OCI-M1 (cell line): ENCODE measurements at regions not wholly inside any gene's neighbourhood (a gene's known extent, or its start where the extent isn't known, plus 50 kb on each side); places are given as distances from the start of the nearest gene placed in this dataset.

Source experiments
- DNase-seq: peaks from one replicate; lab custom pipeline; 2025; lab: John Stamatoyannopoulos, UW

DNA sequence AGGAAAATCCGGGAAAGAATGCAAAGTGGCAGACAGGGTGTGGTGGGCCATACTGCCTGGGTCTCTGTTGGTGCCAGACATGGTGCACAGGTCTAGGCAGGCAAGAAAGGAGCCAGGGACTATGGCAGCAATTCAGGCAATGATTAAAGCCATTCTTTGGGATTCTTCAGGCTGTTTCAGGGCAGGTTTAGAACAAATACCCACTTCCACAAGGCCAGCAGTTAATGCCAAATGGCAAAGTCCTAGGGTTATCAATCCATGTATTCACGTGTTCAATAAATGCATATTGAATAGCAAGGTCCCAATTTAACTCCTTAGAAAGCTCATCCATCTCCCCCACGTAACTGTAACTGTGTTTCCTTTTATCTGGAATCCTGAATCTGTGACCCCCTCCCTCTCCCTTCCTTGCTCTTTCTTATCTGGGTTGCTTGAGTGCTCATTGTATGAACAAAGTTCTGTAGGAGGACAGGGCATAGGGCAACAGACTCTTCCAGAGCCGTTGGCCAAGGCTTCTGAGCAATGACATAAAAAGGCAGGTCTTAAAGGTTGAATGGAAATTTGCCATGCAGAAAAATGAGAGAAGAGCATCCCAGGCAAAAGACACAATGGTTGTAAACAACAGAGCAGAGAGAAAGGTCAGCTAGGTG is 146.8 kb upstream of the KLHL29 start:
- no peak for DNase-seq

DNA sequence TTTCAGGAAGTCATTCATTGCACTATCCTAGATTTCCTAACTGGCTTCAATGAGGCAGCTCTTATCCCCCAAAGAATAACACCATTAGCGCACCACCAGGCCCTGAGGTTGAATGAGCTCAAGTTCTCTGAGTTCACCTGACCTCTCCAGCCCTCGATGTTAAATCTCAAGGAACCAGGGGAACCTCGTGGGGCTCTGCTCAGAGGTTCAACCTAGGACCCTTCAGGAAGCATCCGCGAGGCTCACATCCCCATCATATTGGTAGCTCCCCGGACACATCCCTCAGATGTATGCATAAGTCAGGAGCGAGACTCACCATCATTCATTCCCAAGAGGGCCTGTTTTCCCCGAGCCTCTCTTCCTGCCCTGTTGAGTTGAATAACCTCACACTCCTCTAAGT is 145.6 kb upstream of the KLHL29 start:
- DNase-seq, result no peak

- no peak for DNase-seq
Observed at GRCh38 chr2:23241121-23241520, 143.9 kb upstream of the KLHL29 start.

DNA sequence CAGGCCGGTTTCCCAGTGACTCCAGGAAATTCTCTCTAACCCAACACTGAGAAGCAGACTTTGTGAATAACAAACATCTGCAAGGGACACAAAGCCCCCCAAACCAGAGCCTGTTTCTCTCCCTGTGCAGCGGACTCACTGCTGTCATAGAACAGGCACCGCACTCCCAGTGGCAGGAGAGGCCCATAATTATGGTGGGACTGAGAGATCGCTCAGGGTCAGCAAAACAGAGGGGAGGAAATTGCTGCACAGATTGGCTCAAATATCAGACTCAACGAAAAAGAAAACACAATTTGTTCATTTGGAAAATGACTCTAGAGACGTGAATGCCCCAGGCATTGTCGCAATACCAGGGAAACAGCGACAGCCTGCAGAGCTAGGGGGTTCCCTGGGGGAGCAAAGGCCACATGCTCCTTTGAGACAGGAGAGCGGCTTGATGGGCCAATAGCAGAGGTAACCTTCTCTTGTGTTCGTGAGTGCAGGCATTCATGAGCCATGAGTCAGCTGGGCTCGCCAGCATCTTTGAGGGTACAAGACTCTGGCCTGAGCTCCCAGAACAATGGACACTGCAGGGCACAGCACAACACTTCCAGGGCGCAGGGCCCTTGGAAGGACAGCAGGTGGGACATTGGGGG is 143.3 kb upstream of the KLHL29 start:
- DNase-seq, result no peak

GRCh38 chr2:23243073-23243659 is 141.8 kb upstream of the KLHL29 start:
- DNase-seq, result no peak

DNA sequence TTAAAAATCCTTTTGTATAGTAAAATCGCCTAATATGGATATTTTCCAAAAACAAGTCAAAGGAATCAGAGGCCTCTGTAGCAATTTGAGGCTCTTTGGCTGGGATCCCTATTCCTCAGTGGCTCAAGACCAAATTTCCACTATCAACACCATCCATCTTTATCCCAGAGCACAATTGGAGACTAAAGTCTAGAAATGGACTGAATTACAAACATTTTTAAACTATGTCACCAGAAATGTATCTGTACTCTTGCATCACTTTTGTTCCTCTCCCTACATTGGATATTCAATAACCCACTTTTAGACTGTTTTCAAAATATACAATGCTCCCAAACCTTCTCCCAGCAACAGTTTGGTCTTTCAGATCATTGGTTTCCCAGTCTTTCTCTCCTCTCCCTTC is 140.4 kb upstream of the KLHL29 start:
- DNase-seq, result no peak

GRCh38 chr2:23246992-23247683 is 137.8 kb upstream of the KLHL29 start:
- DNase-seq, result no peak

- DNase-seq, result no peak
Observed at GRCh38 chr2:23248667-23249066, 136.3 kb upstream of the KLHL29 start.

- DNase-seq, result no peak
Observed at GRCh38 chr2:23249348-23249747, 135.6 kb upstream of the KLHL29 start.

DNA sequence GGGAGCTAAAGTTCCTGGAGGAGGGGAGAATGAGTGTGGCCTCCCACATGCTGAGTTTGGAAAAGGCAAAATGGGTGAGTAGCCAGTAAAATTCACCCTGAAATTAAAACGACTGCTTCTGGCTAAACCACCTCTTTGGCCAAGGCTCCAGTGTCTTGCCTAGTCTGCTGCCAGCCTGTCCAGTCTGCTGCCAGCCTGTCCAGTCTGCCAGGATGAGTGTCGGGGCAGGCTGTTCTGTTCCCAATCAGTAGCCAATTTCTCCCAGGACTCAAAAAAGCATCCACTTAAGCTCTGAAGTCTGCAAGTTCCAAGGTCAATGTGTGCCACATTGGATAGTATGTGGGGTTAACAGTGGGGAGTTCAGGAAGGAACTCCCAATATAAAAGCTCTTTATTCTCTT is 134.6 kb upstream of the KLHL29 start:
- DNase-seq, result no peak

DNA sequence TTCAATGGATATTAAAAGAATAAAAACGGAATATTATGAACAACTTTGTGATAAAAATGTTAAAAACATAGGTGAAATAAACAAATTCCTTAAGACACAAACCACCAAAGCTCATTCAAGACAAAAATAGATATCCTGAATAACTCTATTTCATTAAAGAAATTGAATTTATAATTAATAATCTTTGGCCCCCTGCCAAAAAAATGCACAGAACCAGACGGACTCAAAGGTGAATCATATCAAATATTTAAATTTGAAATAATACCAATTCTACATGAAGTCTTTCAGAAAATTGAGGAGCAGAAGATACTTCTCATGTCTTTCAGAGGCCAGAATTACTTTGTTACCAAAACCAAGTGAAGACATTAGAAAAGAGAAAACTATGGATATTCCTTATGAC is 128.3 kb upstream of the KLHL29 start:
- DNase-seq, result no peak

DNA sequence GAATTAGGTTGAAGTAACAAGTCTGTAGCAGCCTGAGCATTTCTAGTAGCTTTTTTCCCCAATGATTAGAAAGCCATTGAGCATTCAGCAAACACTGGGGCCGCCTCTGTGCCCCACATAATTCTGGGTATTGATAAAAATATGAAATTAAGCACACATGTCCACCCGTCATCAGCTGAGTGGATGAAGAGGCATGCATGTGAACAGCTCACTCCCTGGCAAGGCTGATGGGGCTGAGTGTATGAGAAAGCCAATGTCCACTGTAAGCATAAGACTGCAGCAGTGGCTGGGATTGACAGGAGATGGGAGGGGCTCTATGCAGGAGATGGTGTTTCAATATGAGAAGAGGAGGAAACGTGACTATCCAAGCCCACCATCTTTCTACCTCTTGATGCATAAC is 124.4 kb upstream of the KLHL29 start:
- DNase-seq, result no peak

- DNase-seq, result no peak
Observed at GRCh38 chr2:23268467-23269263, 116.3 kb upstream of the KLHL29 start.

DNA sequence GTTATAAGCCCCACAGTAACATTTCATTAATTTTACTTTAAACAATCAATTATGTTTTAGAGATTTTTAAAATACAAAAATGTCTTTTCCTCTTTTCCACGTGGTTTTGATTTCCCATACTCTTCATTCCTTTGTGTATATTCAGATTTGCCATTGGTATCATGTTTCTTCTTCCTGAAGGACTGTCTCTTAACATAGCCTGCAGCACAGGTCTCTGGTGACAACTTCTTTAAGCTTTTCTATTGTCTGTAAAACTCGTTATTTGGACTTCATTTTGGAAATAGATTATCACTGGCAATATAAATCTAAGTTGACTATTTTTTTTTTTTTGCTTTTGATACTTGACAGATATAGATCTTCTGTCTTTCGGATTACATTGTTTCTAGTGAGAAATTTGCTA is 115.2 kb upstream of the KLHL29 start:
- no peak for DNase-seq

GRCh38 chr2:23270810-23271209 is 114.2 kb upstream of the KLHL29 start:
- no peak for DNase-seq

DNA sequence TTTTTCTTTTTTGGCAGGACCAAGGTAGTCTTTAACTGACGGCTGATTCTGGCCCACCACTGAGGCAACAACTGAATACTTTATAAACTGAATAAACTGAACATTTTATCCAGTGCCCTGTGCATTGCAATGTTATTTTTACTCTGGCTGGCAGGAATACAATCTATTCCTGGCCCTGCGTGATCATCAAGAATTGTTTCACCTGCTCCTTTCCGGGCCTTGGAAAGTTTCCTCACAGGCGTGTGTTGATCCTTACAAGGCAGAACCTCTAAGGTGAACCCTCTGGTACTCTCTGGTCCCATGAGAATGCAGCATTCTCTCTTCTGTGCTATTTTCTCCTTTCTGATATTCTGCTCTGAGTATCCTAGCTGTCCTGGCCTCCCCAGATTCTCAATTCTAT is 113.7 kb upstream of the KLHL29 start:
- no peak for DNase-seq

DNA sequence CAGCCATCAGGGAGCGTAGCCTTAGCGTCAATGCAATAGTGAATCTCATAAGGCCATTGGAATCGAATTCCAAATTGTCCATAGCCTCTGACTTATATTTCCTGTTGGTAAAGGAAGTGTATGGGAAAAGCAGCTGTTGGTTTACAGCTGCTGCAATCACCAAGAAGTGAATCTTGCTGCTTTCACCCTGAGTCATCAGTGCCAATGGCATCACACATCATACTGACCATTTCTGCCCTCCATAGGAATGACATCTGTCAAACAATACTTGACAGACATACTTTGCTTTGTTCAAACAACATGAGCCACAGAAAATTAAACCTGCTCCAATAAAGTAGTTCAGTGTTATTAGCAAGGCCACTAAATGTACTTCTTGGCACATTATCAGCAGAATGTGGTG is 111.2 kb upstream of the KLHL29 start:
- DNase-seq, result no peak

DNA sequence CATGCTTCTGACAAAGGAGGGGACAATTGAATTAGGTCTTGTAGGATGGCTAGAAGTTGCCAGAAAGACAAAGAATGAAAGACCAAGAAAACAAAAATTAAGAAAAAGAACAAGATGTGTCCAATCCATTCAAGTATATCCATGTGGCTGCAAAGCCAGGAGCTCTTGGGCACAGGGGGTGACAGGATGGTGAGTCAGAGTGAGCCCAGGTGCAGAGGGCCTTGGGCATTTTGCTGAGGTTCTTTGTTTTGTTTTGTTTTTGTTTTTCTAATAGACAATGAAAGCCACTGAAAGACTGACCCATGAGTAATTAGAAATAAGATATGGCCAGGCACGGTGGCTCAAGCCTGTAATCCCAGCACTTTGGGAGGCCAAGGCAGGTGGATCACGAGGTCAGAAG is 104.6 kb upstream of the KLHL29 start:
- DNase-seq, result no peak

DNA sequence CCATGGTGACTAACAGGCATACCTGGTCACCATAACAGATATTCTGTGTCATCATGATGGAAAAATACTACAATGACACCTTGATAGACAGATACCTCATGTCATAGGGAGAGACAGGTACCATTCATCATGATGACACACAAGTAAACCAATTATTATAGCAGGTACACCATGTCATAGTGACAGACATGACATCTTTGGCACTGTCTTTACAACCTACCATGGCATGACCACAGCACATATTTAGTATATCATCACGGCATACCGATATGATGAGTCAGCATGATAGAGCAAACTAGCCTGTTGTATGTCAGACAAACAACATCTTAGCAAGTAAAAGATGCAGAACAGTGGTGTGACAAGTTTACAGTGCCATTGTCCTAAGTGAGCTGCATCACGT is 101.3 kb upstream of the KLHL29 start:
- DNase-seq, result no peak

DNA sequence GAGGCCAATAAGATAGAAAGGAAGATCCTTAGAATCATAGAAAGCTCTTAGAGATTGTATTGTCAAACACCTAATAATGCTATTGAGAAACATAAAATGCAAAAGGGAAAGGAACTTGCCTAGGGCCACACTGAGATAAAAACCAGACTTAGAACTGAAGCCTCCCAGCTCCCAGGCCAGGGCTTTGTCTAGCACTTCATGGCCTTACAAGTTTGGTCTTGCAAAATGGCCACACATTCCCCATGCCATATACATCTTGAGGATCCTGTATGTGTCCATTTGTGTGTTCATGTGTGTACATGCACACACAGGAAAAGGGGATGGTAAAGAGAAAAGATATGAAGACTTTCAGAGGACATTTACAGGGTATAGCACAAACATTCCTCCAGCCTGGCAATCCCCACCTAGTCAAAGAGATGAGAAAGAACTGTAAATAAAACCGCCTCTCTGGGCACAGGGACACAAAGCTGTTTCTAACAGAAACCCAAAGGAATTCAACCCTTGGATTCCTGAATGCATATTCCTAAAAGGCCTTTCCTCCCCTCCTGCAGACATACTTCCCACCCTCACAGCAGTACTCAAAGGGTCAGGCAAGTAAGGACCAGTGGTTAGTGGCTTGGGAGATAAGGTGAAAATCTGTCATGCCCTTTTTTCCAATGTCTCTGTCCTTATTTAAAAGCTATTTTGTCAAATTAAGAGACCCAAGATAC is 99.7 kb upstream of the KLHL29 start:
- no peak for DNase-seq

GRCh38 chr2:23286031-23286757 is 98.8 kb upstream of the KLHL29 start:
- DNase-seq, result no peak
